ENCODE measurements at regions not wholly inside any gene's neighbourhood (a gene's known extent, or its start where the extent isn't known, plus 50 kb on each side); places are given as distances from the start of the nearest gene placed in this dataset.

DNA sequence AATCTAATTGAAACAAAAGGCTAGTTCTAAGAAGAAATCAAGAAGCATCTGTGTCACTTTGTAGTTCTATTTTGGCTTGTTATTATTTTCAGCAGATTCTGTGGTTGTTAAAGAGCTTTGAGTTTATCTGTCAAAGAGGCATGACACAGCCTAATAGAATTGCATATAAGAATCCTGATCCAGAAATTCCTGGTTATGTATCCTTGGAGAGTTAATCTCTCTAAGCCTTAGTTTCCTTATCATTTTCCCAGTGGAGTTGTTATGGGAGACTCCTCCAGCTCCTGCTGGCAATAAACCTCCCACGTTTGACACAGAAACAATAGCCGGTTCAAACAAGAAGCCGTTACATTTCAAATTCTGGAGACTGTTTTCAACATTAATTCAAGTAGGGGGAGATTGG lies 288.3 kb downstream of the SDHAF3 start:
- H3K14ac ChIP-seq (ENCODE audit: insufficient read length): no peak overlapping the region
- H3K56ac ChIP-seq (replicated peaks; ENCODE audit: insufficient read length, low read depth, low read length): no peak overlapping the region
- no peak overlapping the region for H3K4ac ChIP-seq (replicated peaks; ENCODE audit: insufficient read length, low read depth, low read length)
- TF ChIP-seq NRF1 (IDR thresholded peaks at IDR 0.05; ENCODE audit: low read depth, low read length) (no peak), CBX8 (IDR thresholded peaks at IDR 0.05; ENCODE audit: borderline replicate concordance, low read depth, low read length) (no peak), PHF8 (conservative IDR thresholded peaks at IDR 0.05; ENCODE audit: low read depth, low read length) (no peak), BCL11A (IDR thresholded peaks at IDR 0.05; ENCODE audit: low read depth in 2 of 2, low read length in 2 of 2) (no peak), RNF2 (IDR thresholded peaks at IDR 0.05; ENCODE audit: borderline replicate concordance, low read depth, low read length, missing control alignments, poor library complexity, severe bottlenecking) (no peak), TAF1 (IDR thresholded peaks at IDR 0.05; ENCODE audit: low read depth, low read length) (no peak), POLR2A (IDR thresholded peaks at IDR 0.05; ENCODE audit: control extremely low read depth in 1 of 2, low read depth in 2 of 2, low read length in 2 of 2) (no peak), SAP30 (IDR thresholded peaks at IDR 0.05; ENCODE audit: insufficient read depth, insufficient replicate concordance, low read length) (no peak)
- TF ChIP-seq, protein P1, sequence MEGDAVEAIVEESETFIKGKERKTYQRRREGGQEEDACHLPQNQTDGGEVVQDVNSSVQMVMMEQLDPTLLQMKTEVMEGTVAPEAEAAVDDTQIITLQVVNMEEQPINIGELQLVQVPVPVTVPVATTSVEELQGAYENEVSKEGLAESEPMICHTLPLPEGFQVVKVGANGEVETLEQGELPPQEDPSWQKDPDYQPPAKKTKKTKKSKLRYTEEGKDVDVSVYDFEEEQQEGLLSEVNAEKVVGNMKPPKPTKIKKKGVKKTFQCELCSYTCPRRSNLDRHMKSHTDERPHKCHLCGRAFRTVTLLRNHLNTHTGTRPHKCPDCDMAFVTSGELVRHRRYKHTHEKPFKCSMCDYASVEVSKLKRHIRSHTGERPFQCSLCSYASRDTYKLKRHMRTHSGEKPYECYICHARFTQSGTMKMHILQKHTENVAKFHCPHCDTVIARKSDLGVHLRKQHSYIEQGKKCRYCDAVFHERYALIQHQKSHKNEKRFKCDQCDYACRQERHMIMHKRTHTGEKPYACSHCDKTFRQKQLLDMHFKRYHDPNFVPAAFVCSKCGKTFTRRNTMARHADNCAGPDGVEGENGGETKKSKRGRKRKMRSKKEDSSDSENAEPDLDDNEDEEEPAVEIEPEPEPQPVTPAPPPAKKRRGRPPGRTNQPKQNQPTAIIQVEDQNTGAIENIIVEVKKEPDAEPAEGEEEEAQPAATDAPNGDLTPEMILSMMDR (IDR thresholded peaks at IDR 0.05; ENCODE audit: control extremely low read depth in 1 of 3, insufficient read depth in 1 of 3, low read depth in 1 of 3, low read length in 3 of 3): no peak
- no peak overlapping the region for H2AFZ ChIP-seq (ENCODE audit: low read length)
- H3K36me3 ChIP-seq (ENCODE audit: control insufficient read depth in 2 of 4, insufficient read depth in 4 of 4, low read length in 3 of 4): no peaks in the 10 kb centered on the region
- peaks cover 0 to 1% of the 10 kb centered on the region in 2 experiments; a peak in 1 of 4 replicates for H3K9me3 ChIP-seq (ENCODE audit: insufficient read depth in 2 of 2, low read depth in 1 of 2, low read length in 1 of 2)
- H4K91ac ChIP-seq (replicated peaks; ENCODE audit: insufficient read length, low read length): no peak overlapping the region
- H3K27ac ChIP-seq (ENCODE audit: low read depth, low read length): no peak overlapping the region
- H4K20me1 ChIP-seq (replicated peaks in 1 of 2; ENCODE audit: control insufficient read depth in 1 of 2, insufficient read depth in 2 of 2, low read length in 2 of 2): no peaks in the 10 kb centered on the region
- H3K4me2 ChIP-seq (ENCODE audit: insufficient read depth in 1 of 2, low read depth in 2 of 2, low read length in 2 of 2): no peak overlapping the region
- H3K23ac ChIP-seq (ENCODE audit: insufficient read length): no peak overlapping the region
- no peak overlapping the region for H2BK15ac ChIP-seq (ENCODE audit: low read length)
- ChIA-PET CTCF (ENCODE audit: partially characterized antibody) (interaction anchor here (0.5 to 4.2 kb wide), 3 partner anchors 11 to 1037 kb away, joined by 3 to 26 read pairs (median 5); no protein-coding TSS in a partner anchor), POLR2A (ENCODE audit: partially characterized antibody) (no interaction called here)
- no peak overlapping the region for H3K18ac ChIP-seq (ENCODE audit: extremely low read depth, low read length)
- H3K9ac ChIP-seq (replicated peaks in 1 of 4; ENCODE audit: extremely low read depth in 1 of 4, low read depth in 3 of 4, low read length in 3 of 4): no peak overlapping the region
- H3K4me3 ChIP-seq (ENCODE audit: extremely low read depth in 1 of 4, insufficient read depth in 2 of 4, low read depth in 3 of 4, low read length in 4 of 4): no peak overlapping the region
- H2BK5ac ChIP-seq (ENCODE audit: low read depth, low read length): no peak overlapping the region
- no peaks in the 10 kb centered on the region for H3K23me2 ChIP-seq (ENCODE audit: low read depth, low read length)
- H2BK12ac ChIP-seq (ENCODE audit: low read depth, low read length): no peak overlapping the region
- no peak for FAIRE-seq
- no peaks in the 10 kb centered on the region for H3K79me1 ChIP-seq (ENCODE audit: low read depth, low read length)
- H4K8ac ChIP-seq (ENCODE audit: extremely low read depth, insufficient read depth, low read length): no peak overlapping the region
- no peak overlapping the region for H2AK5ac ChIP-seq (ENCODE audit: low read depth, low read length)
- no peaks in the 10 kb centered on the region for H3K79me2 ChIP-seq (ENCODE audit: control insufficient read depth in 1 of 2, insufficient read depth in 2 of 2, low read length in 2 of 2)
- H2BK120ac ChIP-seq (replicated peaks; ENCODE audit: low read depth, low read length): no peak overlapping the region
- no peak overlapping the region for H2BK20ac ChIP-seq (ENCODE audit: low read length)
- WGBS, 2 experiments (ENCODE audit: extremely low coverage in 1 of 2, insufficient coverage in 1 of 2, insufficient read length in 1 of 2, insufficient replicate concordance in 2 of 2, low coverage in 1 of 2, low lambda C conversion rate in 2 of 2, missing lambda C conversion rate in 1 of 2): 82% methylated on average over 3 of the region's 3 CpGs; no CpG with 5 or more reads in 1 of the 2 experiments
- no peak overlapping the region for H4K5ac ChIP-seq (ENCODE audit: insufficient read length, low read depth, low read length)
- no peaks in the 10 kb centered on the region for H3K27me3 ChIP-seq (replicated peaks in 1 of 4; ENCODE audit: control insufficient read depth in 3 of 4, extremely low read depth in 1 of 4, insufficient read depth in 3 of 4, low read length in 3 of 4)
- no peak for DNase-seq (ENCODE audit: low read depth in 1 of 2, low spot score in 2 of 2)
- 0 out of 7 replicates have a peak, but pooled peaks cover 0 to 2% (median 0%) of the 10 kb centered on the region in 4 experiments for H3K4me1 ChIP-seq (replicated peaks in 1 of 4; ENCODE audit: control insufficient read depth in 3 of 4, insufficient read depth in 4 of 4, low read length in 3 of 4)
